ENCODE measurements at regions not wholly inside any gene's neighbourhood (a gene's known extent, or its start where the extent isn't known, plus 50 kb on each side); places are given as distances from the start of the nearest gene placed in this dataset.

DNA sequence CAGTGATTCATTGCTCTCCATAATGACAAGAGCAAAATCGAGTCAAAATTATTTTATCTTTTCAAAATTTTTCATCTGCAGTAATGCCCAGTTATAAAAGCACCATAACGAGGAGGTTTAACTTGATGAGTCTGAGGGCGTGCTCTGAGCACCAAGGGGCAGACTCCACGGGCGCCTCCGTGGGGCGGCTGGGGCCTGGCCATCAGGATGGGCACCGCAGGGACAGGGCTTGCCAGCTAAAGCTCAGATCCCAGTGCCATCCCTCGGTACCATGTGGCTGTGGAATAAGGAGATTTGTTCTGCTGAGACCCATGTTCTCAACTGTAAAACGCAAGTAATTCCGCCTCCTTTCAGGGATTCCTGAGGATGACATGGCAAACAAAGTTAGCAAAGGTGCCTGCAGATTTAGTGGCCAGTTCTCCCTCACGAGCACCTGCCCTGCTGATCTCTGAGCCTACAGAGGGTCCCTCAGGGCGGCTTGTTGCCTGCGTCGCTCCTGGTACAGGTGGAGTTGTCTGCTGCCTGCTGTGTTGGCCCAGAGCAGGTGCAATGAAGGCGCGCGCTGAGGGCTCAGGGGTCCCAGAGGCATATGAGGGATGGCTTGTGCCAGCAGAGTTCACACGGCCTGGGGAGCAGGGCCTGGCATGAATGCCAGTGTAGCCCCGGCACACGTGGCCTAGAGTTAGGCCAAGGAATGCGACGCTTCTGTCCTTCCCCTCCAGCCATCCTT lies 584.4 kb downstream of the TCERG1L start:
- TF ChIP-seq, protein P1, sequence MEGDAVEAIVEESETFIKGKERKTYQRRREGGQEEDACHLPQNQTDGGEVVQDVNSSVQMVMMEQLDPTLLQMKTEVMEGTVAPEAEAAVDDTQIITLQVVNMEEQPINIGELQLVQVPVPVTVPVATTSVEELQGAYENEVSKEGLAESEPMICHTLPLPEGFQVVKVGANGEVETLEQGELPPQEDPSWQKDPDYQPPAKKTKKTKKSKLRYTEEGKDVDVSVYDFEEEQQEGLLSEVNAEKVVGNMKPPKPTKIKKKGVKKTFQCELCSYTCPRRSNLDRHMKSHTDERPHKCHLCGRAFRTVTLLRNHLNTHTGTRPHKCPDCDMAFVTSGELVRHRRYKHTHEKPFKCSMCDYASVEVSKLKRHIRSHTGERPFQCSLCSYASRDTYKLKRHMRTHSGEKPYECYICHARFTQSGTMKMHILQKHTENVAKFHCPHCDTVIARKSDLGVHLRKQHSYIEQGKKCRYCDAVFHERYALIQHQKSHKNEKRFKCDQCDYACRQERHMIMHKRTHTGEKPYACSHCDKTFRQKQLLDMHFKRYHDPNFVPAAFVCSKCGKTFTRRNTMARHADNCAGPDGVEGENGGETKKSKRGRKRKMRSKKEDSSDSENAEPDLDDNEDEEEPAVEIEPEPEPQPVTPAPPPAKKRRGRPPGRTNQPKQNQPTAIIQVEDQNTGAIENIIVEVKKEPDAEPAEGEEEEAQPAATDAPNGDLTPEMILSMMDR (IDR thresholded peaks at IDR 0.05 in 4 of 5, conservative IDR thresholded peaks at IDR 0.05 in 1 of 5), result no peak
- no peak for TF ChIP-seq POLR2A (IDR thresholded peaks at IDR 0.05)
